AG04450 (cell line): ENCODE measurements at regions not wholly inside any gene's neighbourhood (a gene's known extent, or its start where the extent isn't known, plus 50 kb on each side); places are given as distances from the start of the nearest gene placed in this dataset.
"Not testable (repeated sequence)": the region's sequence is repeated elsewhere in the genome, so short reads cannot be mapped to it uniquely, and the experiment has no call there.

Source experiments
- CTCF ChIA-PET: fragments of 300-600, 350-600 bp; formaldehyde crosslinking; extraction: SDS; loops from one replicate; lab custom pipeline; 2022; ENCODE audit warnings: antibody characterized with exemption, inconsistent platforms; lab: Charles Lee
- POLR2A ChIA-PET: fragments of 350-600 bp; formaldehyde crosslinking; extraction: SDS; loops from one replicate; lab custom pipeline; 2021; ENCODE audit warnings: antibody characterized with exemption, inconsistent platforms; lab: Yijun Ruan, JAX
- DNase-seq: peaks from one replicate; pipeline ENCODE4 v3.0.0-alpha.2; 2011; ENCODE audit warnings: low read depth, low spot score
- H3K27ac ChIP-seq: one replicate; pipeline ENCODE4 v1.5.1; 2012; ENCODE audit warnings: low read depth, low read length, control low read depth
- H3K27me3 ChIP-seq: one replicate; pipeline ENCODE4 v1.6.0; 2012; ENCODE audit warnings: low read length; ENCODE audit not compliant: control insufficient read depth, insufficient read depth
- H3K4me3 ChIP-seq: 2 replicates; pipeline ENCODE4 v1.5.1; 2011; ENCODE audit warnings: mild to moderate bottlenecking, low read depth, low read length, control low read depth
- H3K9me3 ChIP-seq: 2 replicates; pipeline ENCODE4 v1.5.1; 2012; ENCODE audit warnings: low read length; ENCODE audit not compliant: control insufficient read depth, insufficient read depth
- CTCF ChIP-seq: IDR thresholded peaks from 2 replicates; pipeline ENCODE4 v1.5.1; 2011; ENCODE audit warnings: low read depth, low read length, control low read depth, inconsistent platforms

- ChIA-PET POLR2A (no interaction called here), CTCF (no interaction called here)
- TF ChIP-seq CTCF: no peak
- Histone ChIP-seq H3K27me3 (no peaks in the 10 kb centered on the region), H3K27ac (no peak overlapping the region), H3K4me3 (no peak overlapping the region), H3K9me3 (no peaks in the 10 kb centered on the region)
- no peak for DNase-seq
These were observed 1277.0 kb upstream of the SLC39A10 start for GRCh38 chr2:194380011-194380410.

GRCh38 chr2:194367390-194367789 is 1289.6 kb upstream of the SLC39A10 start:
- DNase-seq, POLR2A ChIA-PET, H3K27ac ChIP-seq, H3K4me3 ChIP-seq, CTCF ChIA-PET, H3K9me3 ChIP-seq, H3K27me3 ChIP-seq: not testable (repeated sequence)

- Histone ChIP-seq H3K9me3 (no peaks in the 10 kb centered on the region), H3K4me3 (no peak overlapping the region), H3K27ac (no peak overlapping the region), H3K27me3 (no peaks in the 10 kb centered on the region)
- no peak for DNase-seq
- ChIA-PET CTCF (no interaction called here), POLR2A (no interaction called here)
- no peak for TF ChIP-seq CTCF
These were observed 1293.1 kb upstream of the SLC39A10 start for GRCh38 chr2:194363878-194364277.

GRCh38 chr2:194363295-194363694 is 1293.7 kb upstream of the SLC39A10 start:
- no peak for DNase-seq
- no peak for TF ChIP-seq CTCF
- Histone ChIP-seq H3K27ac (no peak overlapping the region), H3K9me3 (no peaks in the 10 kb centered on the region), H3K4me3 (no peak overlapping the region), H3K27me3 (no peaks in the 10 kb centered on the region)
- ChIA-PET POLR2A (no interaction called here), CTCF (no interaction called here)

- no peak for TF ChIP-seq CTCF
- ChIA-PET POLR2A (no interaction called here), CTCF (no interaction called here)
- no peak overlapping the region for H3K4me3 ChIP-seq
- DNase-seq: no peak
- peaks cover 11% of the 10 kb centered on the region; the same call in 1 of the 2 replicates for H3K9me3 ChIP-seq
- no peaks in the 10 kb centered on the region for H3K27me3 ChIP-seq
- no peak overlapping the region for H3K27ac ChIP-seq
These were observed 1304.5 kb upstream of the SLC39A10 start for GRCh38 chr2:194352505-194352904.

- CTCF ChIA-PET: no interaction called here
- TF ChIP-seq CTCF: no peak
- no peaks in the 10 kb centered on the region for H3K27me3 ChIP-seq
- no peak overlapping the region for H3K27ac ChIP-seq
- no peak overlapping the region for H3K4me3 ChIP-seq
- H3K9me3 ChIP-seq: no peaks in the 10 kb centered on the region
- POLR2A ChIA-PET: no interaction called here
- no peak for DNase-seq
These were observed 1310.8 kb upstream of the SLC39A10 start for GRCh38 chr2:194346193-194346592.
